GM21529 (cell line): ENCODE measurements at regions not wholly inside any gene's neighbourhood (a gene's known extent, or its start where the extent isn't known, plus 50 kb on each side); places are given as distances from the start of the nearest gene placed in this dataset.
"Not testable (repeated sequence)": the region's sequence is repeated elsewhere in the genome, so short reads cannot be mapped to it uniquely, and the experiment has no call there.

Experiments used
- ATAC-seq: cut with Tn5 transposase; IDR thresholded peaks from one replicate; pipeline ENCODE4 v1.9.1; 2021; ENCODE audit not compliant: unreplicated experiment

DNA sequence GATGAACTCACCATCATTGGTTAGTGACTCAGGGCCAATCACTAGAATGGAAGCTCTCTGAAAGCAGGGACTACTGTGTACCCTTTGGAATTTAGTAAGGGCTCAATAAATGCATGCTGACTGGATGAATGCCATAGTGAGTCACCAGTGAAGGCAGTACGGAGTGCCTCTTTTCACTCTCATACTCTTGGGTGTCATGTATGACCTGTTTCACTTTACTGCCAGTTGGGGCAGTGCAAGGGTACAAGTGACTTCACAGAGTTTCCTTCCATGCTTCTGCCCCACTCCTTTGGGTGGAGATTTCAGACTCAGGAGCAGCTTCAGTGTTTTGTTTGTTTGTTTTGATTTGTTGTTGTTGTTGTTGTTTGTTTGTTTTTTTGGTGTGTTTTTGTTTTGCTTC, 57.7 kb downstream of the SOX3 start:
- ATAC-seq = no peak

- ATAC-seq = no peak
Measured at GRCh38 chrX:140440876-140441275, 64.0 kb downstream of the SOX3 start.

- no peak for ATAC-seq
Measured at GRCh38 chrX:140439476-140439875, 65.4 kb downstream of the SOX3 start.

- ATAC-seq = no peak
Measured at GRCh38 chrX:140434347-140434746, 70.5 kb downstream of the SOX3 start.

DNA sequence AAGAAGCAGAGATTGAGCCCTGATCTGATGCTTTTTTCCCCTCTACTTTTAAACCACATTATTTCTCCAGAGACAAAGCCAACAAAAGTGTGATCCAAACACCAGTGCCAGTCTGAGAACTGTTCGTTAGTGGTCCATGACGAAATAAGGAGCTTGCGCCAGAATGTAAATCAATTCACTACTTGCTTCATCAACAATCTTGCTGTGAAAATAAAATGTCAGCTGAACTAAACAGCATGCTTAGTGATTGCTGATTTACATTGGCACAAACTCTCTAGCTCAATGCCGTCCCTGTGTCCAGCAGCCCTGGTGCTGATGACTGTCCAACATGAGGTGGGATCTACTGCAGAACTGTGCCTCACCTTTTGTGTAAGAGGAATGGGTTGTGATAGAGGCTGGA, 71.3 kb downstream of the SOX3 start:
- ATAC-seq = no peak

DNA sequence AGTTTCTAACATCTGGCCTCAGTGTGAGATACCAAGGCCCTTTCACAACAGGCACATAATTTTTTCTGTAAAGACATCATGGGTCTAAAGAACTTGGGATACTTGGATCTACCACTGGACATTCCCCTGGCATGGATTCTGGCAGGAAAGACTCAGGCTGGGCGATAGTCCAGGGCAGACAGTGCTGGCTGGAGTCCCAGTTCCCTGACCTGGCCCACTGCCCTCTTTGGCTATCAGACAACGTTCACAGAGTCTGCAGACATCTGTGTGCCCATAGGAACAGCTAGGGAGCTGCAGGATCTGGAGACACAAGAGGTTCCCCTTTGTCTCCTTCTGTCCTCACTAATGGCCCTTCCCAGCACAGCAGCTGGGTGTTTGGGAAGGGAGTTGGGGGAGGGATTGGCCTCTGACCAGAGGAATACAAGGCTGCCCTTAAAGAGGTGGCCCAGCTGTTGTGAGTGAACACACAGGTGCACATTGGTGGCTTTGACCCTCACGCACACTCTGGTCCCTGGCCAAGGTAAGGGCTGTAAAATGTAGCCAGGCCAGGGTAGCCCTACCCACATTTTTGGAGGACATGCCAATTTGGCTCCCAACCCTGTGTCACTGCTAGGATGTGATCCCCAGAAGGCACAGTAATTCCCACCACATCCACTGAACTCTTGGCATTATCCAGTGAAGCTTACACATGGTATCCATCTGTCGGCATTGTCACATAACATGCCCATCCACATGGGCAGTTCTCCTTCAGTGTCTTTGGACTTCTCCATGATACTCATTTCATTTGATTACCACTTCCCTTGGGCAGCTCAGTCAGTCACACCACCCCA, 72.3 kb downstream of the SOX3 start:
- ATAC-seq = no peak

- no peak for ATAC-seq
Measured at GRCh38 chrX:140431521-140431920, 73.3 kb downstream of the SOX3 start.

- no peak for ATAC-seq
Measured at GRCh38 chrX:140425712-140426395, 79.0 kb downstream of the SOX3 start.

- no peak for ATAC-seq
Measured at GRCh38 chrX:140422501-140422900, 82.4 kb downstream of the SOX3 start.

GRCh38 chrX:140402131-140402530, 102.7 kb downstream of the SOX3 start:
- not testable (repeated sequence) for ATAC-seq

- not testable (repeated sequence) for ATAC-seq
Measured at GRCh38 chrX:140396326-140396725, 108.5 kb downstream of the SOX3 start.

DNA sequence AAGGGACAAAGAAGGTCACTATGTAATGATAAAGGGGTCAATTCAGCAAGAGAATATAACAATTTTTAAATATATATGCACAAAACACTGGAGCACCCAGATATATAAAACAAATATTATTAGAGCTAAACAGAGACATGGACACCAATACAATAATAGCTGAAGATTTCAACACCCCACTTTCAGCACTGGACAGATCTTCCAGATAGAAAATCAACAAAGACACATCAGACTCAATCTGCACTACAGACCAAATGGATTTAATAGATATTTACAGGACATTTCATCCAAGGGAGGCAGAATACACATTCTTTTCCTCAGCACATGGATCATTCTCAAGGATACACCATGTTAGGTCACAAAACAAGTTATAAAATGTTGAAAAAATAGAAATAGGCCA, 111.4 kb downstream of the SOX3 start:
- ATAC-seq = no peak

DNA sequence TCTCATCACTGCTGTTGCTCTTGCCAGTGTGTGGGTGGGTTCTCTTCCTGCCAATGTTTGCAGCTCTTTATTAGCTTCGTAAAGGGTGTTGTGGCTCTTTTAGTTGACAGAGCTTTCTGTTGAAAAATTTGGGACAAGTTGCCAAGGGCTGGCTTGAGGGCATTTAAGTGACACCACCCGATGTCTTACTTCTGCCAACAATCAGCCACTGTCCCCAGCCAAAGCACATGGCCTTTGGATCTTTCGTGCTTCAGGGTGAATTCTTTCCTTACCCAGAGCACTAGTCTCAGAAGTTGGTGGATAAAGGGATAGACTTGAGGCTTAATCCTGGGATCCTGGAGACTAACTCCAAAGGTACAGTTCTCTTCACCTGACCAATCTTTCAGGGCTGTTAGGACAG, 113.6 kb downstream of the SOX3 start:
- no peak for ATAC-seq

DNA sequence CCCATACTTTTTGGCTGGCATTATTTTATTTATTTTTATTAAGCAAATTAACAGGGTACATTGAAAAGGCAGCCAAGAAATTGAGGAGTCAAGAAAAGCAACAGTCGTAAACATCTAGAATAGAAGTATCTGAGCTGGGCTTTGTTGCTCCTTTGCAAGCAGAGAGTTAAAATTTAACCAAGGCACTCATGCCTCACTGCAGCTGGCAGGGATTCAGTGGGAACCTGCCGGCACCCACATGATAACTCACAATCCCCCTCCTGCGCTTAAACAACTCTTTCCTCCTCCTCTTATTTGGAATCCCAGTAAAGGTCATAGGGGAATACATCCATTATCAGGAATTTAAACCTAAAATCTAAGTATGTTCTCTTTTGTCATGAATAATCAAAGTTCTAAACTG, 115.5 kb downstream of the SOX3 start:
- no peak for ATAC-seq

DNA sequence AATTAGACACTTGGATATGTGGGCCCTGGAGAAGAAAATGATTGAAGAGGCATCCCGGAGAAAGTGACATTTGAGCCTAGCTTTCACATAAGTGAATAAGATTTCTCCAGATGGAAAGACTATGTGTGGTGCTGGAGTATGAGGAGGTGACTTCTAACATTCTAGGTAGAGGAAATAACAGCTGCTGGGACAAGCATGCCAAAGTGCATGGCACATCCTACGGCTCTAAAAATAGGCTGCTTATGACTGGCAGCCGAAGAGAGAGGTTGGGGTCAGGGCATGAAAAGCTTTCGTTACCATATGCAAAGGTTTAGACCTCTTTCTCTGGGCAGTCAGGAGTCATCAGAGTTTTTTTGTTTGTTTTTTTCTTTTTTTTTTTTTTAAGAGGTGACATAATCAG, 142.0 kb downstream of the SOX3 start:
- ATAC-seq = no peak

- ATAC-seq = no peak
Measured at GRCh38 chrX:140360924-140361323, 143.9 kb downstream of the SOX3 start.

GRCh38 chrX:140360284-140360683, 144.6 kb downstream of the SOX3 start:
- ATAC-seq = no peak

DNA sequence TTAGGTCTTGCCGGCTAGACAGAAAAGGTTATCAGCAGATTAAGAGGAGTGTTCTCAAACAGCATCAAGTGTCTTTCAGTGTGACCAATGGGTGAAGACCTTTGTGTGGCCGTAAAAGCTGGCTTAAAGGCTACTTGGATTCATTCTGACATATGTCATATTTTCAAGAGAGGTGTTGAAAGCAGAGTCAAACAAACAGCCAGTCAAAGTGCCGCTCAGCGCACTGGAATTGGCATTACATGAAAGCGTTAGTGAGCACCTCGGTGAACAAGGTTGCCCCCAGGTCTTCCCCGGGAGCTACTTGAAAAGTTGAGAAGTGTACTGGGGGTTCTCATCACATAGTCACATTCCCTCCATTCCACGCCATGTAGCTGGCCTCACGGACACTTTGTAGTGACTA, 148.9 kb downstream of the SOX3 start:
- ATAC-seq = no peak

DNA sequence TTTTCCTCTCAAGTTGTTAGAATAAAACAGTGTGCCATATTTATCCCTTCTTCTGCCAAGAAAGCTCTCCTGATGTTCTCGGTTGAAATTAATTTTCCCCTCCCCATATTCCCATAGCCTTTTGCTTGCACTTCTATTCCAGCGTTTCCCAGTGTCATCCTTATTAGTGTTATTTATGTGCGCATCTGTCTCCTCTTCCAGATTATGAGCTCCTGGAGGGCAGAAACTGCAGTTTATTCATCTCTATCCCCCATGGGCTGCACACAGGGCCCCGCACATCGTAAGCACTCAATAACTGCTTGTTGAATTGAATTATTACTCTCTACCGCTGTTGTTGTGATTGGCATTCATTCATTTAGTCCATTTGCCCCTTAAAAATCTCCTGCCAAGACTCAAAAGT, 149.4 kb downstream of the SOX3 start:
- no peak for ATAC-seq

- no peak for ATAC-seq
Measured at GRCh38 chrX:140354431-140355120, 150.3 kb downstream of the SOX3 start.

GRCh38 chrX:140346729-140347128, 158.1 kb downstream of the SOX3 start:
- ATAC-seq = no peak
